Smooth muscle cell (in vitro differentiated cells): ENCODE measurements at regions not wholly inside any gene's neighbourhood (a gene's known extent, or its start where the extent isn't known, plus 50 kb on each side); places are given as distances from the start of the nearest gene placed in this dataset.

Experiments
- DNase-seq: peaks from one replicate; lab custom pipeline; 2025; ENCODE audit not compliant: unreplicated experiment; lab: John Stamatoyannopoulos, UW
- H2AFZ ChIP-seq: fragments of 200-600 bp; sonication (generic); 2 replicates; pipeline ENCODE4 v1.6.0; 2016; ENCODE audit warnings: antibody characterized with exemption, low read depth, mild to moderate bottlenecking
- H3F3A ChIP-seq: fragments of 200-600 bp; sonication (generic); 2 replicates; pipeline ENCODE4 v1.6.0; 2017; ENCODE audit warnings: antibody characterized with exemption, low read depth
- H3K27ac ChIP-seq: fragments of 200-600 bp; sonication (generic); 2 replicates; pipeline ENCODE4 v1.5.1; 2016; ENCODE audit warnings: low read depth, mild to moderate bottlenecking
- H3K27me3 ChIP-seq: fragments of 200-600 bp; sonication (generic); 2 replicates; pipeline ENCODE4 v1.6.1; 2016; ENCODE audit warnings: low read depth, mild to moderate bottlenecking
- H3K36me3 ChIP-seq: fragments of 200-600 bp; sonication (generic); 2 replicates; pipeline ENCODE4 v1.5.1; 2016; ENCODE audit warnings: low read depth
- H3K4me1 ChIP-seq: fragments of 200-600 bp; sonication (generic); 2 replicates; pipeline ENCODE4 v1.5.1; 2016; ENCODE audit warnings: low read depth
- H3K4me2 ChIP-seq: fragments of 200-600 bp; sonication (generic); 2 replicates; pipeline ENCODE4 v1.6.0; 2016; ENCODE audit warnings: mild to moderate bottlenecking
- H3K4me3 ChIP-seq: fragments of 200-600 bp; sonication (generic); 2 replicates; pipeline ENCODE4 v1.5.1; 2016; ENCODE audit warnings: mild to moderate bottlenecking
- H3K79me2 ChIP-seq: fragments of 200-600 bp; sonication (generic); 2 replicates; pipeline ENCODE4 v1.6.0; 2016; ENCODE audit warnings: low read depth, mild to moderate bottlenecking
- H3K9ac ChIP-seq: fragments of 200-600 bp; sonication (generic); 2 replicates; pipeline ENCODE4 v1.6.0; 2016; ENCODE audit warnings: low read depth
- H3K9me3 ChIP-seq: fragments of 200-600 bp; sonication (generic); replicated peaks from 2 replicates; pipeline ENCODE4 v1.5.1; 2016; ENCODE audit warnings: low read depth
- H4K20me1 ChIP-seq: fragments of 200-600 bp; sonication (generic); 2 replicates; pipeline ENCODE4 v1.6.0; 2016; ENCODE audit warnings: low read depth
- CTCF ChIP-seq: fragments of 200-600 bp; sonication (generic); IDR thresholded peaks from 2 replicates; pipeline ENCODE4 v1.5.1; 2017; ENCODE audit warnings: borderline replicate concordance, mild to moderate bottlenecking, antibody characterized with exemption; ENCODE audit not compliant: insufficient read depth, poor library complexity, severe bottlenecking
- WGBS: methylation state at CpG from one replicate; pipeline ENCODE4 v1.1.7; 2016; ENCODE audit warnings: low lambda C conversion rate; 5-methylcytosine and 5-hydroxymethylcytosine counted together

- whole genome bisulfite sequencing = 81% methylated on average over 2 of the region's 2 CpGs
- no peaks in the 10 kb centered on the region for H3K4me1 ChIP-seq
- no peaks in the 10 kb centered on the region for H3K79me2 ChIP-seq
- no peak overlapping the region for H3K27ac ChIP-seq
- DNase-seq = no peak
- H3K9me3 ChIP-seq = no peaks in the 10 kb centered on the region
- no peaks in the 10 kb centered on the region for H3F3A ChIP-seq
- no peak overlapping the region for H2AFZ ChIP-seq
- no peak for TF ChIP-seq CTCF
- no peaks in the 10 kb centered on the region for H3K36me3 ChIP-seq
- no peaks in the 10 kb centered on the region for H4K20me1 ChIP-seq
- H3K4me3 ChIP-seq = no peak overlapping the region
- no peak overlapping the region for H3K9ac ChIP-seq
- no peaks in the 10 kb centered on the region for H3K27me3 ChIP-seq
- H3K4me2 ChIP-seq = no peak overlapping the region
Observed at GRCh38 chrX:96383428-96383827, 301.2 kb upstream of the DIAPH2 start.

- 81% methylated on average over 3 of the region's 3 CpGs for WGBS
Observed at GRCh38 chrX:96386325-96386724, 298.3 kb upstream of the DIAPH2 start.

GRCh38 chrX:96386981-96387380, 297.7 kb upstream of the DIAPH2 start:
- Histone ChIP-seq H3K27me3 (no peaks in the 10 kb centered on the region), H4K20me1 (no peaks in the 10 kb centered on the region), H3K36me3 (no peaks in the 10 kb centered on the region), H3K9ac (no peak overlapping the region), H2AFZ (no peak overlapping the region), H3K79me2 (no peaks in the 10 kb centered on the region), H3K9me3 (no peaks in the 10 kb centered on the region), H3K27ac (no peak overlapping the region), H3K4me2 (no peak overlapping the region), H3K4me1 (no peaks in the 10 kb centered on the region), H3K4me3 (no peak overlapping the region), H3F3A (no peaks in the 10 kb centered on the region)
- no peak for DNase-seq
- WGBS = 86% methylated on average over 2 of the region's 2 CpGs
- TF ChIP-seq CTCF = no peak

More at GRCh38 chrX:96386325-96386724, 298.3 kb upstream of the DIAPH2 start:
- H3K4me1 ChIP-seq = no peaks in the 10 kb centered on the region
- no peak overlapping the region for H2AFZ ChIP-seq
- H3K4me3 ChIP-seq = no peak overlapping the region
- no peak overlapping the region for H3K9ac ChIP-seq
- no peaks in the 10 kb centered on the region for H4K20me1 ChIP-seq
- H3K36me3 ChIP-seq = no peaks in the 10 kb centered on the region
- no peak for DNase-seq
- no peaks in the 10 kb centered on the region for H3K27me3 ChIP-seq
- no peaks in the 10 kb centered on the region for H3K9me3 ChIP-seq
- H3K27ac ChIP-seq = no peak overlapping the region
- H3F3A ChIP-seq = no peaks in the 10 kb centered on the region
- H3K79me2 ChIP-seq = no peaks in the 10 kb centered on the region
- no peak for TF ChIP-seq CTCF
- no peak overlapping the region for H3K4me2 ChIP-seq

GRCh38 chrX:96387801-96388200, 296.8 kb upstream of the DIAPH2 start:
- H2AFZ ChIP-seq = no peak overlapping the region
- DNase-seq = no peak

More at GRCh38 chrX:96387801-96388200, 296.8 kb upstream of the DIAPH2 start:
- Histone ChIP-seq H3K36me3 (no peaks in the 10 kb centered on the region), H3K9ac (no peak overlapping the region), H3K79me2 (no peaks in the 10 kb centered on the region), H4K20me1 (no peaks in the 10 kb centered on the region), H3F3A (no peaks in the 10 kb centered on the region), H3K4me3 (no peak overlapping the region), H3K9me3 (no peaks in the 10 kb centered on the region), H3K27me3 (no peaks in the 10 kb centered on the region), H3K4me2 (no peak overlapping the region), H3K4me1 (no peaks in the 10 kb centered on the region), H3K27ac (no peak overlapping the region)
- 77% methylated on average over 2 of the region's 2 CpGs for WGBS
- TF ChIP-seq CTCF = no peak
